GM21737 (cell line): ENCODE measurements at regions not wholly inside any gene's neighbourhood (a gene's known extent, or its start where the extent isn't known, plus 50 kb on each side); places are given as distances from the start of the nearest gene placed in this dataset.

Experiments used
- ATAC-seq: cut with Tn5 transposase; IDR thresholded peaks from one replicate; pipeline ENCODE4 v1.9.1; 2021; ENCODE audit warnings: mild to moderate bottlenecking, moderate library complexity; ENCODE audit not compliant: unreplicated experiment

DNA sequence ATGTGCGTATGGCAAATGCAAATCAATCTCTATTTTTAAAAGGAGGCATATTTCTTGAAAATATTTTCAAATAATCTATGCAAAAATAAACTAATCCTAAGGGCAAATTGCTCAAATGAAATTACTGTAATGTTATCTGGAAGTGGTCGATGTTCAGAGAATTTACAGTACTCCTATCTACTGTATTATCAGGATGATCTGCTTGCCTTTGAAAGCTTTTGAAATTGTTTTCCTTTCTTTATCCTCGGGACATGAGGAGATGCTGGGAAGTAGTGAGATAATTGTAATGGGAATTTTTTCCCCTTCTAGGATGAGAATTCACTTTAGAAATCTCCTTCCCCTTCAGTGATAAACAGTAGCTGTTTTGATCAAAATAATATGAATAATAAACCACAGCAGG is 577.2 kb upstream of the MIR17HG start:
- no peak for ATAC-seq

DNA sequence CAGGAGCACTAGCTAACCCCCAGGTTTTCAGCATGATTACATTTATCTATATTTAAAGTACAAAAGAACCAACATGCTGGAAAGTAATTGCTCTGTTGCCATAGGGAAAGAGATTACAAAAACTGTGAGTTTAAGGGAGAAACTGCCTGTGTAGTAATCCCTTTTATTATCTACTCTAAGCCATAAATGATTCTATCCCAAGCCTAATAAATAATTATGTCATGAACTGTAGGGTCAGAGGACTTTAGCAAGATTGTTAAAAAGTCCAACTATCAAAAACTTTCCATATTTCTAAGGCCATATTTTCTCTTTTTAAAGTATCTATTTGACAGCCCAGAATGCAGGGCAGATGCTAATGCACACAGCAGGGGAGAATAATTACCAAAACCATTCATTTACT is 573.8 kb upstream of the MIR17HG start:
- ATAC-seq = no peak

DNA sequence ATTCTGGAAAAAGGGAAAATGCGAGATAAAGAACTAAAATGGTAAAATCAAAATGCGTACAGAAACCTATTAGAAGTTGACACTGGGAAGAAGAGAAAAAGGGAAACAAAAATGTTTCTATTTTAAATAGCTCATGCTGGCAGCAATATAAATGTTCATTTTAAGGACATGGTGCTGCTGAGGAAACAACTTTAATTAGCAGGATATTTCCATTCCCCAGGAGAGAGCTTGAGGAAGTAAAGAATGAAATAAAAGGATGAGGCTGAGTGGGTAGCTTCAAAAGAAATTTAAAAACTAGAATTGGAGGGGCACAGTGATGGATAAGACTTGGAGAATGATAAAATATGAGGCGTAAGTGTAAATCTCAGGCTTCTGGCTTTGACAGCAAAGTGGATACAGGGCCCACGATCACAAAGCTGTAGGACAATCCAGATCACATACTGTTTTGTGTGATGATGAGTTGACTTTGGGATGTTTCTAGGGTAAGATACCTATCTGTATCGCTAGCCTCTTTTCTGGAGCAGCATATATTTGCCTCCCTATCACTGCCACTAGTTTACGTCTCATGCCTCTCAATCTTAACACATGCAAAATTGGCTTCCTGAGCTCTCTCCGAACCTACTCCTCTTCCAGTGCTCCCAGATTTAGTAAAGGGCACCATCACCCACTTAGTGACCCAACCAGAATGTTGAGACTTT is 571.3 kb upstream of the MIR17HG start:
- ATAC-seq = no peak

DNA sequence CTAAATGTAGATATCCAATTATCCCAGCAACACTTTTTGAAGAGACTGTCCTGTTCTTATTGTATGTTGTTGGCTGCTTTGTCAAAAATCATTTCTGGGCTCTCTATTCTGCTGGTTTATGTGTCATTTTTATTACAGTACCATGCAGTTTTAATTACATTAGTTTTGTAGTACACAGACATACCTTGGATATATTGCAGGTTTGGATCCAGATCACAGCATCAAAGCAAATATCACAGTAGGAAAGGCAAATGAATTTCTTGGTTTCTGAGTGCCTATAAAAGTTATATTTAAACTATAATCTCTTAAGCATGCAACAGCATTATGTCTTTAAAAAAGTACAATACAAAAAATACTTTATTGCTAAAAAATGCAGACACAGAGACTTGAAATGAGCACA is 564.2 kb upstream of the MIR17HG start:
- no peak for ATAC-seq

DNA sequence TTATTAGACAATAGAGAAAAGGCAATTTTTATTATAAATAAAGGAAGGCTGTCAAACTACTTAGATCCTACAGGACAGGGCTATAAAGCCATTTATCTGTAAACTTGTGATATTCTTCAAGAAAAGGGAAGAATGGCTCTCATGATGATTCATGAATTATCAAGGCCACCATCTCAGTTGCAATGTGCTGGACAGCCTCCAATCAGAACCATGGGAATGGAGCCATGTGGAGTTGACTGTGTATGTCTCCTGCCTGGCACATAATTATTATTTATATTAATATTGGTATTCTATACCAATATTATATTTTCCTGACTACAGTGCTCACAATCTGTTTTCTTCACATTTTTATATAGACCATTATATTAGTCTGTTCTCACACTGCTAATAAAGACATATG is 560.5 kb upstream of the MIR17HG start:
- ATAC-seq = no peak

DNA sequence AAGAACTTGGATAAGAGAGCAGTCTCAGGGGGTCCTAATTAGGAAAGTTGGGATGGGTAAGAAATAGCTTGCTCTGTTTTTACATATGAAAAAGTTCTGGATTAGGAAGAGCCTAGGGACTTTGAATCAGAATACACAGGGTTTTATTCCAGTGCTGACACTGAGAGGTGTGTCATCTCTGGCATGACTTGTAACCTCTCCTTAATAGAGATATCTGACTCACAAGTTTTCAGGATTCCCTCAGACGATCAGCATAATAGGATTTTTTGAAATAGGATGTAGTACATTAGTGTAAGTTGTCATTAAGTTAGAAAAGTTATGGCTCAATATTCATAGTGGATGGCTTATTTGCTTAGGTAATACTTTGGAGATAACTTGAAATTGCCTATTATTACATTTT is 555.2 kb upstream of the MIR17HG start:
- ATAC-seq = no peak

DNA sequence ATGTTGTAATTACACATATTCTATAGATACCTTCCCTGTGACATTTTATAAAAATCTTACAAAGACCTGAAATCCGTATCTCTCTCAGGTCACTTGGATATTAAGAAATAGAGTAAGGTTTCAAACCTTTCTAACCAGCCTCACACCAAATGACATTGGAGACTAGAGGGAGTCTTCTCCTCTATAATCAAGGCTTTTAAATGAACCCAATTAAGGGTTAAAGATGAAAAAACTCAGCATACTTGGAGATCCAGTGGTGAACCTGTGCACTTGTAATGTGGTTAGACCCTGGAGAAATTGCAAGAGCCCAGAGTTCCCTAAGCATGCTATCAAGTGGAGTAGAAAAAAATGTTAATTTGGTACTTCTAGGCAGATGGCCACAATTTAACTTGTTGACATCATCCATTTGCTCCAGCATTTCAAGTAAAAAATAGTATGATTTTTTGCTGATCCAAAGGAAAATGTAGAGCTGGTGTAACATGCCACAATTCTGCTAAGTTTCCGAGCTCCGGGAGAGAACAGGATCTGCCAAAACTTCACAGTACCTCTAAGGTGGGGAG is 554.1 kb upstream of the MIR17HG start:
- ATAC-seq = no peak

DNA sequence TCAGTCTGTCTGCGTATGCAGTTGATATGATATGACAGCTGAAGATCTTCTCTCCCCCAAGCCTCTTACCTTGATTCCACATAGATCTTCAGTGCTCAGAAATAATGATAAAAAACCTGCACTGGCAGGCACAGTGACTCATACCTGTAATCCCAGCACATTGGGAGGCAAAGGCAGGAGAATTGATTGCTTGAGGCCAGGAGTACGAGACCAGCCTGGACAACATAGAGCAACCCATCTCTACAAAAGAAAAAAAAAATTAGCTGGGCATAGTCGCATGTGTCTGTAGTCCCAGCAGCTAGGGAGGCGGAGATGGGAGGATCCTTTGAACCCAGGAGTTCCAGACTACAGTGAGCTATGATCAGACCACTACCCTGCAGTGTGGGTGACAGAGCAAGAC is 551.0 kb upstream of the MIR17HG start:
- ATAC-seq = no peak

DNA sequence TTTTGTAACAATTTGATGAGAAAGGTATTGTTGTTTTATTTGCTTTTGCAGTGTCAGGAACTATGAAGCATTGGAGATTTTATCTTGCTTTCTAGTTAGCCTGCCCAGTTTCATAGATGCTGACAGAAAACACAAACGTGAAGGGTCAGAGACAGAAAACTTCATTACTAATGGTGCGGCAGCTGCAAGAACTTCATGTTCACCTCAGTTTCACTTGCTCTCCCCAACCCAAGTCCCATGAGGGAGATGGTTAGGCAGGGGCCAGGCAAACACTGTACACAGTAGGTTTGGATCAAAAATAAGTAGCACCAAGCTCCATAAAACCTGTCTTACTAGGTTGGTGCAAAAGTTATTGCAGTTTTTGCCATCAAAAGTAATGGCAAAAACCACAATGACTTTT is 550.2 kb upstream of the MIR17HG start:
- ATAC-seq = no peak

DNA sequence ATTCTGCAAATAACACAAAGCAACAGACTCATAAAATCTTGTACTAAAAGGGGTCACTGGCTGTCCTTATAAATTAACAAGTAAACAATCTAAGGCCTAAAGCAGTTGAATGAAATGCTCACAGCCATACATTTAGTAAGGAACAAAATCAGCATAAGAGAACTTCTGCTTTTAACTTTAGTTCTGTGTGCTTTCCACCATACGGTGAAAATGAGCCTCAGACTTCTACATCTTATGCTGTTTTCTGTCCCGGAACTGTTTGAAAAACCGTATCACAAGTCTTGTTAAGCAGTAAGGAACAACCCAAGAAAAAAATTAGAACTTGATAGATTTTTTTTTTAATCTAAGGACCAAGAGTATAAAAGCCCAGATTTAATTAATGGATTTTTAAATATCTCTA is 549.1 kb upstream of the MIR17HG start:
- ATAC-seq = no peak

DNA sequence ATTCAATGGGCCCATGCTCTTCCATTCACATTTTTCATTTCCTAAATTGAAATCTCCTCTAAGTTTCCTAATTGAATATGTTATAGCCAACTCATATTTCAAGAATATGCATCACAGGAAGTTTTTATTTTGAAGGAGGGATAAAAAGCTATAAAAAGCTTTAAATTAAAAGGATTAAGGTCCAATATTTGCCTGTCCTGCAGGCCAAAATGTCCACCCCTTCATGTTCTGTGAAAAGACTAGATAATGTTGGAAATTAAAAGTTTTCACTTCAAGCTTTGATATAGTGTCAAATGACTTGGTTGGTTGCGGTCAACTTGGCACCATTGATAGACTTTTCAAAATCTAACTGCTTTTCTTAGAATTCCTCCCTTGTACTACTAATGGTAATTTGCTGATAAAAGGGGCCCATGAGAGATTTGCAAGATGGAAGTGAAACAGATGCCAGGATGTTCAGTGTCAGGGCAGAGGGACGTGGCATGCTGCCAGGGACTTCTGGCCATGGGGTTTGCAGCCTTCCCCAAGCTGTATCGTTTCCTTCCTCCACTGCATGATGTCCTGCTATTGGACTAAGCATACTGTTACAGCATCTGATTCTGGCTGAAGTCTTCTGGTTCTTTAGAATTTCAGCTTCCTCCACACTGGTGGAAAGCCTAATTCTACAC is 547.3 kb upstream of the MIR17HG start:
- ATAC-seq = no peak

DNA sequence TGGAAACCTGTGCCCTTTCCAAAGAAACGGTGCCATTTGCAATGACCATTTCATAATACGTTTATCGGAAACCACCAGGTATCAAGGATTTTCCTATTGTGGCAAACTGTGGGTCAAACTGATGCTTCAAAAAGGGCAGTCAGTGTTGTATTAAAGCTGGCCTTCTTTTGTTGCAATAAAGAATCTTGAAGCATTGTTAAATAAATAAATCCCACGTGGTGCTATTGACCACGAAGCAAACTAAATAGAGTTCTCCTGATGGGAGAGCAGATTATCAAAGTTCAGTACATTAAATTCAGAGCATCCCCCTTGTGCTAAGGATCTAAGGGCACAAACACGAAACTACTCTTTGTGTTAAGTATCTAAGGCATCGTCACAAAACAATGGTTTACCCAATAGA is 545.9 kb upstream of the MIR17HG start:
- no peak for ATAC-seq

DNA sequence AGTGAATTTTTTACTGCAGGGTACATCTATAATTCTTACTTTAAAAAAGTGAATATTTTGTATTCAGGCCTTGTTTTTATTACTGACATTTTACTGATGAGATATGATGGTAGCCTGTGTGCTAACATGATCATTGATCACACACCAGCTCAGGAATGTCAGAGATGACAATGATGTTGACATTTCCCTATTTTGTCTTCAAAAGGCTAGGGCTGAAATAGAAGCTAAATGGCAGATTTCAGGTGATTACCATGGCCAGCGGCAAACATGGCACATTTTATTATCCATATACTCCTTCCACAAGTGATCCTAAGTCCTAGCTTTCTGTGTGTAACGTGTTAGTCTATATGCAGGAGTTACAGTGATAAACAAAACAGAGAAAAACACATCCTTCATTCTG is 544.3 kb upstream of the MIR17HG start:
- no peak for ATAC-seq

DNA sequence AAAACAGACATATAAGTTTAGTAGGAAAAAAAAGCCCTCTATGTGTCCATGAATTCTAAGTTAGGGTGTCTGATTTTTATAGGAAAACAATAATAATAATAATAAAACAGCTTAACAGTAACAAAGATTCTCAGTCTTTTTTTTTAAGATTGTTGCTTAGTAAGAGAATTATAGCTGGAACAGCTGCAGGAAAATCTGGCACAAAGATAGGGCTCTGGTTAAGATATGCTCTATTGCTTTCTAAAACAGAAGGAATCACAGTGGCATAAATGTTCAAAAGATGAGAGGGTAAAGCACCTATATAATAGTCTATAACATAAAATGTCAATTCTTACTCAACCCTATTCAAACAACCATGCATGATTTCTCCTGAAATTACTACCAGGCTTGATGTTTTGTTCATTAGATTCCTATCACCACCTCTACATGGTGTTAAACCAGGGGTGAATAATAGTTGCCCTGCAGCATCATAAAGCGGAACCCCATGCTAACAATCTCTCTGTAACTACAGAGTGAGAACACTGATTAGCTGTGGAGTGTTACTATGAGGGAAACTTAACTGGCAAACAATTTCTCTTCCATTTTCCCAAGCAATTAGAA is 541.4 kb upstream of the MIR17HG start:
- ATAC-seq = no peak

DNA sequence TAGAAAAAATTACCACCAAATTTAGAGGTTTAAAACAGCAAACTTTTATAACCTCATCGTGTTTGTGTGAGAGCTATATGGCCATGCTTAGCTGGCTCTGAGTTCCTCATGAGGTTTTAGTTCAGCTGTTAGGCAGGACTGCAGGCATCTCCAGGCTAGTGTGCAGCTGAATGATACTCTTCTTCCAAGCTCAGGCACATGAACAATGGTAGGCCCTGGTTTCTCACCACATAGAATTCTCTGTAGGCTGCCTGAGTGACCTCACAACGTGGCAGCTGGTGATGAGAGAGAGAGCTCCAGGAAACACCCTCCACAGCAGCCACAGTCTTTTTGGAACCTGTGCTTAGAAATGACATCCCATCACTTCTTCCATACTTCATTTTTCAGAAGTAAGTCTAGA is 540.6 kb upstream of the MIR17HG start:
- ATAC-seq = no peak

DNA sequence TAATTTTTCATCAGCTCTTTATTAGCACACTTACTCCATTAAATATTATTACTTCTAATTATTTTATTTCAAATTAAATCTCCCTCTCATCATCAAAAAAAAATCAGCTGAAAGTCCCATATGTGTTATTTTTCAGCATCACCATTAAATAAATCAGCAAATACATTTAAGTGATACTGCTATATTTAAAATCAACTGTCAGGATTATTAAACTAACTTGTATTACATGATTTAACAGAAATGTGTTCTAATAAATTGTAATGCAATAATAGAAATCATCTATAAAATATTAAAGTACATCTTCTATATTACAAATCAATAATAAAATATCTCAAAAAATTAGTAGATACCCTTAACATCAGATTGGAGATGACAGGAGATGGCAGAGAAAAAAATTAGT is 538.6 kb upstream of the MIR17HG start:
- ATAC-seq = no peak

DNA sequence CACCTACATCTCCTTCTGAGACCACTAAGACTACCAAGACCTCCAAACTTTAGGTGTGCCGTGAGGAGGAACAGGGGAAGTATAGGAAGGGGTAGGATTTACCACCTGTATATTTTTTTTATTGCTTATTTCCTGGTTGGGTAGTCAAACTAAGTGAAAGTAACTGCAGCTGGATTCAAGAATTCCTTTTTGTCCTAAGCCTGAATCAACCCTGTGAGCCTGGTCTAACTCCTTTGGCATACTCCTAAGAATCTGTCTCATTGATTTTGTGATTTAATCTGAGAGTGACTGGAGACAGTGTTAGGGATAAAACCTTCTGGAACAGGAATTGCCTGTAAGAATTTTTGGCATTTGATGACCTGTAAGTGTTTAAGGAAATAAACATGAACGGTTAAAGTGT is 523.5 kb upstream of the MIR17HG start:
- ATAC-seq = no peak

DNA sequence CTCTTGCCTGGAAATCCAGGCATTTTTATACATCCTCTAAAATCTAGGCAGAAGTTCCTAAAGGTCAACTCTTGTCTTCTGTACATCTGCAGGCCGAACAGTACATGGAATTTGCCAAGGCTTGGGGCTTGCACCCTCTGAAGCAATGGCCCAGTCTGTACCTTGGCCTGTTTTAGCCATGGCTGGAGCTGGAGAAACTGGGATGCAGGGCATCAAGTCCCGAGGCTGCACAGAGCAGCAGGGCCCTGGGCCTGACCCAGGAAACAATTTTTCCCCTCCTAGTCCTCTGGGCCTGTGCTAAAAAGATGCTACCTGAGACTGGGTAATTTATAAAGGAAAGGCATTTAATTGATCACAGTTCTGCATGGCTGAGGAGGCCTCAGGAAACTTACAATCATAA is 520.8 kb upstream of the MIR17HG start:
- ATAC-seq = no peak

DNA sequence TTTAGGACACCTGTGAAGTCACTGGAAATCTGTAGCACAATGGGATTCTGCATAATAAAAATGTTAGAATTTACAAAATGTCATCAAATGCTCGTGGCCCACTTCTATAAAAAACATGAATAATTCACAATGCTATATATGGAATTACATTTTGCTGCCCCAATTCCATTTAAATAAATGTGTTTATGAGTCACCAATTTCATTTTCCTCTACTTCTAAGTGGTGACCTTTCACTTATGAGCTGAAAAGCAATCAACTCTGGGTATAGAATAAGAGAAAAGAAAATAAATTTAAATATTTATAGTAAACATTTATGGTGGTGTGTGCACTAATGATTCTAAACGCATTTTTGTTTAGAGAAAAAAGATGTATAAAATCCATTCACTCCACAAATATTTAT is 516.7 kb upstream of the MIR17HG start:
- ATAC-seq = no peak

DNA sequence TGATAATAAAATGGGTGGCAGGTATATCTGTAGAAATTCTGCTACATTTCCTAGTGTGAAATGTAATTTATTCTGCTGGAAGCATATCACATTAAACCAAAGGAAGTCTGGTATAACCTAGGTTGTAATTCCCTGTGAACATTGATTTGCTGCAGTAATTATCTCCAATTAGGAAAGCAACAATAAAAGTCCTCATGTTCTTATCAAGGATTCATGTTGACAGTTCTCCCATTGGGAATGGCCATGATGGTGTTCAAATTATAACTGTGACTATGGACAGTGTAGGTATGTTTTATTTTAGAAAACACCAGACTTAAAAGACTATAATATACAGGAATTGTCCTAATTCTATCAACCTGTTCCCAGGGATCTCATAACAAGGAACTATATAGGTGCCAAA is 513.5 kb upstream of the MIR17HG start:
- ATAC-seq = no peak

DNA sequence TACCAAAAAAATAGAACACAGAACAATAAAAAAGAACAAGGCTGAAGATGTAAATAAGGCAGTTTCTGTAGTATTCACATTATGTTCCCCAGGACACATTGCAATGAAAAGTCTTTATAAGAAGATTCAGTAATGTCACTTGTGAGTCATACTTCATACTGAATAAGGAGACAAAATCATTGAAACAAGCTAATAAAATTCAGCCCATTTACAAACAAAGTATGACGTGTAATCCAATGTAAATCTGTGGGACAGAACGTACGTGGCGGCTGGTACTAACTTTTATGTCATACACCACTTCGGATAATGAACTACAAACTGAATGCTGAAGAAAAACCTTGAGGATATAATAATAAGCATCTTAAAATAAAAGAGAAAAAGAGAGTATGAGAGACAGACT is 512.8 kb upstream of the MIR17HG start:
- ATAC-seq = no peak

DNA sequence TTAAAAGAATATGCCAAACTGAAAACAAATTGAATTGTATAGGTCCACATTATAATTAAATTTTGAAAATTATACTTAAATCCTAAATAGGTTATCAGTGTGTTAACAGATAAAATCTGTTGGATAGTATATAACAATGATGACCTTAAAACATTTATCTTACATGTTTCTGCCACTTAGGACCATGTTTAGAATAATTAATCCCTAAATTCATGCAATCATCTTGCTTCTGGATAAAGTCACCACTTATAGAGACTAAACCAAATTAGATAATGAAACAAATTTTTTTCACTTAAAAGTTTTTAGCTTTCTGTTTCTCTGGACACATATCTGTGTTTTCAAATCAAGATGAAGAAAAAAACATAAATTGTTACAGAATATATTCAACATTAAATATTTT is 511.7 kb upstream of the MIR17HG start:
- ATAC-seq = no peak
